HCT116 (cell line): ENCODE measurements at regions not wholly inside any gene's neighbourhood (a gene's known extent, or its start where the extent isn't known, plus 50 kb on each side); places are given as distances from the start of the nearest gene placed in this dataset.

ENCODE experiments used
- POLR2AphosphoS5 ChIP-seq: IDR thresholded peaks from 2 replicates; pipeline ENCODE4 v1.6.1; 2011; ENCODE audit warnings: mild to moderate bottlenecking, low read depth, low read length, moderate library complexity
- YY1 ChIP-seq: IDR thresholded peaks from 2 replicates; pipeline ENCODE4 v1.6.1; 2011; ENCODE audit warnings: low read length, low read depth, moderate library complexity, mild to moderate bottlenecking; ENCODE audit not compliant: insufficient replicate concordance; ENCODE audit errors: extremely low read depth

GRCh38 chr3:82103241-82103640, 341.8 kb upstream of the GBE1 start:
- TF ChIP-seq YY1 = no peak
- no peak for TF ChIP-seq POLR2AphosphoS5
